ENCODE measurements at regions not wholly inside any gene's neighbourhood (a gene's known extent, or its start where the extent isn't known, plus 50 kb on each side); places are given as distances from the start of the nearest gene placed in this dataset.

DNA sequence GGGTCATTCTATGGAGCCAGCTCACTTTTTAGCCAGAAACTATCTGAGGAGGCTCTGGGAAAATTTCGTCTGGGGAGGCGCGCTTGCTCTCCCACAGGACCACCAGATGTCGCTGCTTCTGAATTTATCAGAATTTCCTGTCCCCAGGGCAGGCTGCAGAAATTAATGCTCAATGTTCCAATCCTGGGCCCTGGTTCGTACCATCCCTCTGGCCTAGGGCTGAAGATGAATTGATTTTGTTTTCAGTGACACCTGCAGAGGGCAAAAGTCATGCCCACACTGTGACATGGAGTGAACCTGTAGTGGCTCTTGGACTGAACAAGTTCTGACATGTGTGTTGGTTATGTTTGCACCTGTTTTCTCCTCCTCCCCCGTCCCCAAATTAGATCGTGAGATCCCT lies 482.6 kb downstream of the NPIPA7 start:
- no peaks in the 10 kb centered on the region for H3K36me3 ChIP-seq (ENCODE audit: control insufficient read depth, insufficient read depth, low read length)
- no peak overlapping the region for H3K4me3 ChIP-seq (ENCODE audit: low read depth, low read length)
- BruUV-seq (replicated peaks), result no TSS peak
- Mint-ChIP-seq H3K27me3 (ENCODE audit: insufficient read depth, unreplicated experiment) (peaks cover under 1% of the 10 kb centered on the region), H3K4me3 (ENCODE audit: unreplicated experiment) (no peak overlapping the region), H3K36me3 (ENCODE audit: insufficient read depth, unreplicated experiment) (no peaks in the 10 kb centered on the region), H3K27ac (ENCODE audit: unreplicated experiment) (no peak overlapping the region), H3K4me1 (ENCODE audit: low read depth, unreplicated experiment) (no peaks in the 10 kb centered on the region), H3K9me3 (ENCODE audit: unreplicated experiment) (no peaks in the 10 kb centered on the region)
- ChIA-PET POLR2A (no interaction called here), CTCF (no interaction called here)
- DNase-seq, result peak; percentile 40 to 57
- H3K4me1 ChIP-seq, result no peaks in the 10 kb centered on the region
- TF ChIP-seq, protein P1, sequence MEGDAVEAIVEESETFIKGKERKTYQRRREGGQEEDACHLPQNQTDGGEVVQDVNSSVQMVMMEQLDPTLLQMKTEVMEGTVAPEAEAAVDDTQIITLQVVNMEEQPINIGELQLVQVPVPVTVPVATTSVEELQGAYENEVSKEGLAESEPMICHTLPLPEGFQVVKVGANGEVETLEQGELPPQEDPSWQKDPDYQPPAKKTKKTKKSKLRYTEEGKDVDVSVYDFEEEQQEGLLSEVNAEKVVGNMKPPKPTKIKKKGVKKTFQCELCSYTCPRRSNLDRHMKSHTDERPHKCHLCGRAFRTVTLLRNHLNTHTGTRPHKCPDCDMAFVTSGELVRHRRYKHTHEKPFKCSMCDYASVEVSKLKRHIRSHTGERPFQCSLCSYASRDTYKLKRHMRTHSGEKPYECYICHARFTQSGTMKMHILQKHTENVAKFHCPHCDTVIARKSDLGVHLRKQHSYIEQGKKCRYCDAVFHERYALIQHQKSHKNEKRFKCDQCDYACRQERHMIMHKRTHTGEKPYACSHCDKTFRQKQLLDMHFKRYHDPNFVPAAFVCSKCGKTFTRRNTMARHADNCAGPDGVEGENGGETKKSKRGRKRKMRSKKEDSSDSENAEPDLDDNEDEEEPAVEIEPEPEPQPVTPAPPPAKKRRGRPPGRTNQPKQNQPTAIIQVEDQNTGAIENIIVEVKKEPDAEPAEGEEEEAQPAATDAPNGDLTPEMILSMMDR (IDR thresholded peaks at IDR 0.05; ENCODE audit: insufficient read depth in 1 of 2, low read depth in 1 of 2, low read length in 1 of 2, severe bottlenecking in 1 of 2, unreplicated experiment in 1 of 2), result peak; percentile 70 to 76
- intact Hi-C loops (cut with micrococcal nuclease; ENCODE audit: unreplicated experiment), result loop anchor here (1.0 to 5.0 kb wide), 2 partner anchors 135 to 716 kb away; no protein-coding TSS in a partner anchor
- no peaks in the 10 kb centered on the region for H3K9me3 ChIP-seq
- no peaks in the 10 kb centered on the region for H3K27me3 ChIP-seq (replicated peaks; ENCODE audit: control insufficient read depth, insufficient read depth, low read length)

DNA sequence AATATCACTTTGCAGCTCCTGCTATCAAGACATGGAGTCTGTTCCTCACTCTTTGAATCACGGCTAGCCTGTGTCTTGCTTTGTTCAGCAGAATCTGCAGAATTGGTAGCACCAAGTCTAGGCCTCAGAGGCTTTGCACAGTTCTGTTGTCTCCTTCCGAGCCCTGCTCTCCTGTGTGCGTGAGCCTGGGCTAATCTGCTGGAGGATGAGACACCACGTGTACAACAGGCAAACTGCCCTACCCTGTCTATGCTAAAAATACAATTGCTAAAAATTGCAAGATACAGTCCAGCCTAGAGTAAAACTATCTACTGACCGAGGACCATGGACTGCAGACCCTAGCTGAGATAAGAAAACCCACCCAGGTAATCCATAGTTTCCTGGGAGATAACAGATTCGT lies 484.7 kb downstream of the NPIPA7 start:
- no peaks in the 10 kb centered on the region; the same call in 1 of the 2 replicates for H3K27me3 ChIP-seq (replicated peaks; ENCODE audit: control insufficient read depth, insufficient read depth, low read length)
- Mint-ChIP-seq H3K27me3 (ENCODE audit: insufficient read depth, unreplicated experiment) (peaks cover 3% of the 10 kb centered on the region), H3K36me3 (ENCODE audit: insufficient read depth, unreplicated experiment) (no peaks in the 10 kb centered on the region), H3K4me1 (ENCODE audit: low read depth, unreplicated experiment) (no peaks in the 10 kb centered on the region), H3K27ac (ENCODE audit: unreplicated experiment) (no peak overlapping the region), H3K9me3 (ENCODE audit: unreplicated experiment) (no peaks in the 10 kb centered on the region), H3K4me3 (ENCODE audit: unreplicated experiment) (no peak overlapping the region)
- ChIA-PET CTCF (no interaction called here), POLR2A (interaction anchor here (0.5 kb wide), 1 partner anchor 731 kb away, joined by 5 read pairs; no protein-coding TSS in a partner anchor)
- TF ChIP-seq, protein P1 (IDR thresholded peaks at IDR 0.05; ENCODE audit: insufficient read depth in 1 of 2, low read depth in 1 of 2, low read length in 1 of 2, severe bottlenecking in 1 of 2, unreplicated experiment in 1 of 2), result no peak
- DNase-seq, result no peak
- no TSS peak for BruUV-seq (replicated peaks)
- intact Hi-C loops (cut with micrococcal nuclease; ENCODE audit: unreplicated experiment), result loop anchor here (5.0 kb wide), 1 partner anchor 714 kb away; no protein-coding TSS in a partner anchor
- no peaks in the 10 kb centered on the region for H3K36me3 ChIP-seq (ENCODE audit: control insufficient read depth, insufficient read depth, low read length)
- no peaks in the 10 kb centered on the region for H3K4me1 ChIP-seq
- no peaks in the 10 kb centered on the region for H3K9me3 ChIP-seq
- no peak overlapping the region for H3K4me3 ChIP-seq (ENCODE audit: low read depth, low read length)

DNA sequence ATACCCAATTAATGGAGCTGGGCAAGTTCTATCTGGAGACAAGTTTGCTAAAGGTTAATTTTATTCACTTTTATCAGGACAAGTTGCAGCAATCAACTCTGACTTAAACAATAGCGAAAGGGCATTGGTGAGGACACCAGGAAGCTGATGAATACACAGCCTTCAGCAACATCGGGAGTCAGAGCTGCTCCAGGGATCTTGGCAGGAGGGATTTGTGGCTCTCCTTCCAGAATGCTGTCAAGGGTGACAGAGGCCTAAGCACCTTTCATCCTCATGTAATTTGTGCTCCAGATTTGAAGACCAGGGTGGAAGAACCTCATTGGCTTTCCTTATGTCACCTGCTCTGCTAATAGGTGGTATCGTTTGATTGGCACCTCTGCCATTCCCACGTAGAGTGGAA lies 485.6 kb downstream of the NPIPA7 start:
- DNase-seq, result no peak
- Mint-ChIP-seq H3K27me3 (ENCODE audit: insufficient read depth, unreplicated experiment) (peaks cover 3% of the 10 kb centered on the region), H3K4me1 (ENCODE audit: low read depth, unreplicated experiment) (no peaks in the 10 kb centered on the region), H3K4me3 (ENCODE audit: unreplicated experiment) (no peak overlapping the region), H3K36me3 (ENCODE audit: insufficient read depth, unreplicated experiment) (no peaks in the 10 kb centered on the region), H3K27ac (ENCODE audit: unreplicated experiment) (no peak overlapping the region), H3K9me3 (ENCODE audit: unreplicated experiment) (no peaks in the 10 kb centered on the region)
- intact Hi-C loops (cut with micrococcal nuclease; ENCODE audit: unreplicated experiment), result loop anchor here (5.0 kb wide), 1 partner anchor 713 kb away; no protein-coding TSS in a partner anchor
- no peaks in the 10 kb centered on the region for H3K9me3 ChIP-seq
- no TSS peak for BruUV-seq (replicated peaks)
- H3K27me3 ChIP-seq (replicated peaks; ENCODE audit: control insufficient read depth, insufficient read depth, low read length), result no peaks in the 10 kb centered on the region; the same call in 1 of the 2 replicates
- ChIA-PET POLR2A (no interaction called here), CTCF (no interaction called here)
- H3K4me3 ChIP-seq (ENCODE audit: low read depth, low read length), result no peak overlapping the region
- H3K4me1 ChIP-seq, result no peaks in the 10 kb centered on the region
- no peaks in the 10 kb centered on the region for H3K36me3 ChIP-seq (ENCODE audit: control insufficient read depth, insufficient read depth, low read length)
- TF ChIP-seq, protein P1 (IDR thresholded peaks at IDR 0.05; ENCODE audit: insufficient read depth in 1 of 2, low read depth in 1 of 2, low read length in 1 of 2, severe bottlenecking in 1 of 2, unreplicated experiment in 1 of 2), result no peak
